PC-9 (cell line): ENCODE measurements at regions not wholly inside any gene's neighbourhood (a gene's known extent, or its start where the extent isn't known, plus 50 kb on each side); places are given as distances from the start of the nearest gene placed in this dataset.

ENCODE experiments used
- BruUV-seq: library from RNA; stranded (reverse); fragments of 400-500 nt; replicated peaks from 2 replicates; lab custom pipeline; 2021; lab: Mats Ljungman, UMichigan
- CTCF ChIA-PET: fragments of 300-600 bp; sonication (Branson Sonifier 250); formaldehyde crosslinking; loops from one replicate; lab custom pipeline; 2022; ENCODE audit warnings: antibody characterized with exemption; lab: Charles Lee
- POLR2A ChIA-PET: fragments of 300-600 bp; sonication (Branson Sonifier 250); formaldehyde crosslinking; loops from one replicate; lab custom pipeline; 2022; ENCODE audit warnings: antibody characterized with exemption; ENCODE audit not compliant: unreplicated experiment; lab: Charles Lee
- DNase-seq, 2 experiments: peaks; one replicate each; pipeline versions ENCODE4 v3.0.0 to v3.0.0-alpha.2; 2015 to 2022; ENCODE audit warnings: mixed read lengths in 1 of 2
- H2AFZ ChIP-seq: fragments of 200-600 bp; sonication (generic); 2 replicates; pipeline ENCODE4 v1.8.1; 2017; ENCODE audit warnings: antibody characterized with exemption
- H3F3A ChIP-seq: fragments of 200-600 bp; sonication (generic); 2 replicates; pipeline ENCODE4 v1.8.1; 2017; ENCODE audit warnings: antibody characterized with exemption, mild to moderate bottlenecking, low read depth; ENCODE audit not compliant: insufficient read depth
- H3K27ac ChIP-seq: fragments of 200-600 bp; sonication (generic); 2 replicates; pipeline ENCODE4 v1.6.1; 2016; ENCODE audit warnings: mixed run types
- H3K27me3 ChIP-seq: fragments of 200-600 bp; sonication (generic); 2 replicates; pipeline ENCODE4 v1.6.1; 2016; ENCODE audit warnings: low read depth, mixed run types; ENCODE audit not compliant: insufficient read depth
- H3K36me3 ChIP-seq: fragments of 200-600 bp; sonication (generic); 2 replicates; pipeline ENCODE4 v1.6.1; 2016; ENCODE audit warnings: low read depth, mixed run types
- H3K4me1 ChIP-seq: fragments of 200-600 bp; sonication (generic); replicated peaks from 2 replicates; pipeline ENCODE4 v1.6.1; 2016; ENCODE audit warnings: mixed run types; ENCODE audit not compliant: insufficient read depth
- H3K4me2 ChIP-seq: fragments of 200-600 bp; sonication (generic); 2 replicates; pipeline ENCODE4 v1.6.1; 2017; ENCODE audit warnings: mixed run types
- H3K4me3 ChIP-seq: fragments of 200-600 bp; sonication (generic); 2 replicates; pipeline ENCODE4 v1.6.1; 2016; ENCODE audit warnings: mixed run types
- H3K79me2 ChIP-seq: fragments of 200-600 bp; sonication (generic); 2 replicates; pipeline ENCODE4 v1.6.1; 2017; ENCODE audit warnings: low read depth, mixed run types
- H3K9me2 ChIP-seq: fragments of 200-600 bp; sonication (generic); 2 replicates; pipeline ENCODE4 v1.8.1; 2017; ENCODE audit warnings: mild to moderate bottlenecking; ENCODE audit not compliant: insufficient read depth
- H3K9me3 ChIP-seq: fragments of 200-600 bp; sonication (generic); 2 replicates; pipeline ENCODE4 v1.8.1; 2016; ENCODE audit warnings: low read depth; ENCODE audit not compliant: insufficient read depth
- H4K20me1 ChIP-seq: fragments of 200-600 bp; sonication (generic); 2 replicates; pipeline ENCODE4 v1.8.1; 2017; ENCODE audit not compliant: insufficient read depth
- EZH2 ChIP-seq: fragments of 200-600 bp; sonication (generic); IDR thresholded peaks from 2 replicates; pipeline ENCODE4 v1.8.0; 2017; ENCODE audit warnings: antibody characterized with exemption, low read depth
- intact Hi-C: fragments of 100-400 bp; cut with micrococcal nuclease; formaldehyde crosslinking; loops from one replicate; pipeline ENCODE4 v1.10.0; 2022; ENCODE audit not compliant: unreplicated experiment
- TF ChIP-seq, protein P1 (sequence below): fragments of 200-600 bp; sonication (generic); conservative IDR thresholded peaks from 2 replicates; pipeline ENCODE4 v1.6.1; 2017; ENCODE audit warnings: mixed run types, antibody characterized with exemption, mild to moderate bottlenecking, moderate library complexity

DNA sequence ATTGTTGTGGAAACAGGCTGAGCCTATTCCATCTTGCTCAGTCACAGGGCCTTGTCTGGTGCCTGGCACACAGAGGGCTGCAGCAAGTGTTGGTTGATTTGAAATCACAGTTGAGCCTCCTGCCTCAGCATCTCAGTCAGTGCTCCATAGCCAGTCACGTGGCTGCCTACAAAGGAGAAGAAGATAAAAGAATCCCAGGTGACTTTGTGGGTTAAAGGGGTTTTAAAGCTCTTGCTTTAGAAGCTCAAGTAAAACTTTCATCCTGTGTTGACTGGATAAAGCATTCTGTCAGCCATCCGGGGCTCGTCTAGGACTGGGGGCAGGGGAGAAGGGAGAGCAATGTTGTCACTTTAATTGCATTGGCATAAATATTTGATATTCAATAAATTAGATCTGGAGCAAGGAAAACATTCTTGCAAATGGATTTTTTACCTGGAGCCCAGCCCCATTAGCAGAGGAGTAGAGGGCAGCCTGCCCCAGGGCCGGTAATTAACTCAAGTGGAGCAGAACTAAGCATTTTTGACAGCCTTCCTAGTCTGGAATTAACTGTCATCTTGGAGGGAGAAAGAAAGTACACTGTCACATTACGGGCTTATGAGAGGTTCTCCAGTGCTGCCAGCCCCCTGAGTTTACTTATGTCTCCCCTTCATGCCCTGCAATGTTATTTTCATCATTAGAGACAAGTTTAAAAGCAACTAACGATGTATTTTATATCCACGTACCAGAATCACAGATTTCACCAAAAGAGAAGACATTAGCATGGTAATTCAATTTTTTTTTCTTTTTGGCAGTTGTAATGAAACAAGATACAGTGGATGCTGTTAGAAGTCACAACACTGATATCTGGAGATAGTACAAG, 71.7 kb upstream of the GTSF1L start:
- H3K9me3 ChIP-seq = no peaks in the 10 kb centered on the region
- H3K4me2 ChIP-seq = no peak overlapping the region
- no peak overlapping the region for H3K4me3 ChIP-seq
- DNase-seq = no peak
- peaks cover 8% of the 10 kb centered on the region; the same call in 1 of the 2 replicates for H3K4me1 ChIP-seq
- ChIA-PET CTCF (no interaction called here), POLR2A (interaction anchor here (0.7 kb wide), 1 partner anchor 44 kb away, joined by 7 read pairs; no protein-coding TSS in a partner anchor)
- TF ChIP-seq, protein P1, sequence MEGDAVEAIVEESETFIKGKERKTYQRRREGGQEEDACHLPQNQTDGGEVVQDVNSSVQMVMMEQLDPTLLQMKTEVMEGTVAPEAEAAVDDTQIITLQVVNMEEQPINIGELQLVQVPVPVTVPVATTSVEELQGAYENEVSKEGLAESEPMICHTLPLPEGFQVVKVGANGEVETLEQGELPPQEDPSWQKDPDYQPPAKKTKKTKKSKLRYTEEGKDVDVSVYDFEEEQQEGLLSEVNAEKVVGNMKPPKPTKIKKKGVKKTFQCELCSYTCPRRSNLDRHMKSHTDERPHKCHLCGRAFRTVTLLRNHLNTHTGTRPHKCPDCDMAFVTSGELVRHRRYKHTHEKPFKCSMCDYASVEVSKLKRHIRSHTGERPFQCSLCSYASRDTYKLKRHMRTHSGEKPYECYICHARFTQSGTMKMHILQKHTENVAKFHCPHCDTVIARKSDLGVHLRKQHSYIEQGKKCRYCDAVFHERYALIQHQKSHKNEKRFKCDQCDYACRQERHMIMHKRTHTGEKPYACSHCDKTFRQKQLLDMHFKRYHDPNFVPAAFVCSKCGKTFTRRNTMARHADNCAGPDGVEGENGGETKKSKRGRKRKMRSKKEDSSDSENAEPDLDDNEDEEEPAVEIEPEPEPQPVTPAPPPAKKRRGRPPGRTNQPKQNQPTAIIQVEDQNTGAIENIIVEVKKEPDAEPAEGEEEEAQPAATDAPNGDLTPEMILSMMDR = no peak
- TF ChIP-seq EZH2 = no peak
- no peaks in the 10 kb centered on the region for H3F3A ChIP-seq
- no peak overlapping the region for H2AFZ ChIP-seq
- H3K79me2 ChIP-seq = no peaks in the 10 kb centered on the region
- no peaks in the 10 kb centered on the region for H3K27me3 ChIP-seq
- no peaks in the 10 kb centered on the region for H3K36me3 ChIP-seq
- H3K9me2 ChIP-seq = no peaks in the 10 kb centered on the region
- BruUV-seq = no TSS peak
- H4K20me1 ChIP-seq = no peaks in the 10 kb centered on the region
- intact Hi-C loops = no loop called here
- no peak overlapping the region for H3K27ac ChIP-seq

DNA sequence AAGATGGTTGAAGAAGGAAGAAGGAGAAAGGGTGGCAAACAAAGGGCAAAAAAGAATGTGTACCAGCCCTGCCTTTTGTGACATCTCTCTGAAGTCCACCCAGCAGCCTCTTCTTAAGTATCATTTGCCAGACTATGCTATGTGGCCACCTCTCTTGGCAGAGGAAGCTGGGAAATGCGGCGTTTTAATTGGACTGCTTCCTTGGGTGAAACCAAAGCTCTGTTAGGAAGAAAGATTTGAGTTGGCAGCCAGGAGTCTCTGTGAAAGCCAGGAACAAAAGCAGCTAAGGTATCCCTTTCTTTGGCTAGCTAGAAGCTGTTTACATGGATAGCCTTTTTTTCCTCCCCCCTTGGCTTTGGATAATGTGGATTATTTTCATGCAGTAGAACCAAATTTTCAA, 67.5 kb upstream of the GTSF1L start:
- Histone ChIP-seq H3K27ac (no peak overlapping the region), H3K36me3 (no peaks in the 10 kb centered on the region), H3K4me1 (no peaks in the 10 kb centered on the region), H4K20me1 (no peaks in the 10 kb centered on the region), H3K9me2 (no peaks in the 10 kb centered on the region), H3K4me3 (no peak overlapping the region), H3K4me2 (no peak overlapping the region), H3F3A (no peaks in the 10 kb centered on the region), H3K27me3 (no peaks in the 10 kb centered on the region), H2AFZ (no peak overlapping the region), H3K9me3 (no peaks in the 10 kb centered on the region), H3K79me2 (no peaks in the 10 kb centered on the region)
- no peak for DNase-seq
- BruUV-seq = no TSS peak
- intact Hi-C loops = no loop called here
- ChIA-PET CTCF (no interaction called here), POLR2A (interaction anchor here (0.6 kb wide), 1 partner anchor 237 kb away, joined by 4 read pairs; no protein-coding TSS in a partner anchor)
- TF ChIP-seq EZH2 = no peak
- TF ChIP-seq, protein P1 = no peak

DNA sequence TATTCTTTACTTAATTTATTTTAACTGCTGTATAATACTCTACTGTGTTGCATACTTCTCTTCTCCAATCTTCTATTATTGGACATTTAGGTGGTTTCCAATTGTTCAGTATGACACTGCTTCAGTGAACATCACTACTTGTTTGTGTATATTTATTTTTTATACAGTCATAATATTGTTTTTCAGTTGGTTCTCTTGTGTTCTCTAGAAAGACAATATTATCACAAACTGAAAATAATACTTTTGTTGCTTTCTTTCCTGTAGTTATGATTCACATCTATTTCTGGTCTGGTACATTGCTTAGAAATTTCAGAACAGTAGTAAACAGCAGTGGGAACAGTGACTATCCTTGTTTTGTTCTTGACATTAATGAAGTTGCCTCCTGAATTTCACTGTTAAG, 62.8 kb upstream of the GTSF1L start:
- no peaks in the 10 kb centered on the region for H3F3A ChIP-seq
- TF ChIP-seq EZH2 = no peak
- H4K20me1 ChIP-seq = no peaks in the 10 kb centered on the region
- BruUV-seq = no TSS peak
- H3K4me1 ChIP-seq = no peaks in the 10 kb centered on the region
- H3K4me3 ChIP-seq = no peak overlapping the region
- intact Hi-C loops = no loop called here
- H3K4me2 ChIP-seq = no peak overlapping the region
- no peaks in the 10 kb centered on the region for H3K79me2 ChIP-seq
- H3K27me3 ChIP-seq = no peaks in the 10 kb centered on the region
- H3K9me3 ChIP-seq = no peaks in the 10 kb centered on the region
- H3K27ac ChIP-seq = no peak overlapping the region
- no peaks in the 10 kb centered on the region for H3K9me2 ChIP-seq
- POLR2A ChIA-PET = interaction anchor here (0.6 kb wide), 1 partner anchor 294 kb away, joined by 3 read pairs; no protein-coding TSS in a partner anchor
- CTCF ChIA-PET = no interaction called here
- H3K36me3 ChIP-seq = no peaks in the 10 kb centered on the region
- DNase-seq = no peak
- H2AFZ ChIP-seq = no peak overlapping the region
